Mammary epithelial cell (primary cell): ENCODE measurements at regions not wholly inside any gene's neighbourhood (a gene's known extent, or its start where the extent isn't known, plus 50 kb on each side); places are given as distances from the start of the nearest gene placed in this dataset.

ENCODE experiments used
- EZH2 ChIP-seq: IDR thresholded peaks from 2 replicates; pipeline ENCODE4 v1.6.1; 2012; ENCODE audit warnings: low read length, inconsistent platforms, borderline replicate concordance
- TF ChIP-seq, protein P1 (sequence below), 2 donors: IDR thresholded peaks in 1 of 2; conservative IDR thresholded peaks in 1 of 2; 2 replicates each; pipeline ENCODE4 v1.5.1; 2011 to 2012; ENCODE audit warnings: inconsistent platforms in 2 of 2, low read length in 2 of 2, mild to moderate bottlenecking in 2 of 2, control low read depth in 1 of 2, low read depth in 1 of 2; ENCODE audit not compliant: insufficient read depth in 1 of 2; ENCODE audit errors: extremely low read depth in 1 of 2

- no peak for TF ChIP-seq EZH2
- TF ChIP-seq, protein P1, sequence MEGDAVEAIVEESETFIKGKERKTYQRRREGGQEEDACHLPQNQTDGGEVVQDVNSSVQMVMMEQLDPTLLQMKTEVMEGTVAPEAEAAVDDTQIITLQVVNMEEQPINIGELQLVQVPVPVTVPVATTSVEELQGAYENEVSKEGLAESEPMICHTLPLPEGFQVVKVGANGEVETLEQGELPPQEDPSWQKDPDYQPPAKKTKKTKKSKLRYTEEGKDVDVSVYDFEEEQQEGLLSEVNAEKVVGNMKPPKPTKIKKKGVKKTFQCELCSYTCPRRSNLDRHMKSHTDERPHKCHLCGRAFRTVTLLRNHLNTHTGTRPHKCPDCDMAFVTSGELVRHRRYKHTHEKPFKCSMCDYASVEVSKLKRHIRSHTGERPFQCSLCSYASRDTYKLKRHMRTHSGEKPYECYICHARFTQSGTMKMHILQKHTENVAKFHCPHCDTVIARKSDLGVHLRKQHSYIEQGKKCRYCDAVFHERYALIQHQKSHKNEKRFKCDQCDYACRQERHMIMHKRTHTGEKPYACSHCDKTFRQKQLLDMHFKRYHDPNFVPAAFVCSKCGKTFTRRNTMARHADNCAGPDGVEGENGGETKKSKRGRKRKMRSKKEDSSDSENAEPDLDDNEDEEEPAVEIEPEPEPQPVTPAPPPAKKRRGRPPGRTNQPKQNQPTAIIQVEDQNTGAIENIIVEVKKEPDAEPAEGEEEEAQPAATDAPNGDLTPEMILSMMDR (conservative IDR thresholded peaks at IDR 0.05 in 1 of 2, IDR thresholded peaks at IDR 0.05 in 1 of 2; ENCODE audit: extremely low read depth in 1 of 2, insufficient read depth in 1 of 2, low read depth in 1 of 2, low read length in 2 of 2): no peak
Measured at GRCh38 chr21:38088916-38089762, 167.7 kb upstream of the KCNJ15 start.
